ENCODE measurements at regions not wholly inside any gene's neighbourhood (a gene's known extent, or its start where the extent isn't known, plus 50 kb on each side); places are given as distances from the start of the nearest gene placed in this dataset.

GRCh38 chr2:144211065-144211464, 308.9 kb downstream of the ZEB2 start:
- no peak overlapping the region for H3K4me3 ChIP-seq (ENCODE audit: low read length)
- no peak for DNase-seq (ENCODE audit: low read depth)
- no peak for TF ChIP-seq CTCF (IDR thresholded peaks at IDR 0.05; ENCODE audit: insufficient read depth, low read depth, low read length, missing control alignments)

GRCh38 chr2:144210076-144210475, 309.8 kb downstream of the ZEB2 start:
- no peak overlapping the region for H3K4me3 ChIP-seq (ENCODE audit: low read length)
- TF ChIP-seq CTCF (IDR thresholded peaks at IDR 0.05; ENCODE audit: insufficient read depth, low read depth, low read length, missing control alignments): no peak
- DNase-seq (ENCODE audit: low read depth): no peak

DNA sequence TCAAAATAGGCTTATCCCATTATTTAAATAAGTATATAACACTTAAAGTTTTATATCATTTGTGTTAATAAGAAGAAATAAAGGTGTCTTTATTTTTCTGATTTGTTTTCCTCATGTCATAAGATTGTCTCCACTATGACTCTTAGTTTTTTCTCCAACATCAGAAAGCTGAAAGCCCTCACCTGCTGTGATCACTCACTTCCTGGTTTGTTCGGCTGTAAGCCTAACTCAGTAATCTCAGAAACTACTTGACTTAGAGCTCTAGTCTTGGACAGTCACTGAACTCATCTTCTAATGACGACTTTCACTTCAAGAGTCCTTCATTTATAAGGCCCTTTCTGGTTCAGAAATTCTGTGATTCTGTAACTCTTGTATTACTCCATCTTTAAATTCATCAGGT, 311.0 kb downstream of the ZEB2 start:
- H3K4me3 ChIP-seq (ENCODE audit: low read length): no peak overlapping the region
- TF ChIP-seq CTCF (IDR thresholded peaks at IDR 0.05; ENCODE audit: insufficient read depth, low read depth, low read length, missing control alignments): no peak
- no peak for DNase-seq (ENCODE audit: low read depth)

GRCh38 chr2:144206019-144206418, 313.9 kb downstream of the ZEB2 start:
- no peak for DNase-seq (ENCODE audit: low read depth)
- TF ChIP-seq CTCF (IDR thresholded peaks at IDR 0.05; ENCODE audit: insufficient read depth, low read depth, low read length, missing control alignments): no peak
- H3K4me3 ChIP-seq (ENCODE audit: low read length): no peak overlapping the region

DNA sequence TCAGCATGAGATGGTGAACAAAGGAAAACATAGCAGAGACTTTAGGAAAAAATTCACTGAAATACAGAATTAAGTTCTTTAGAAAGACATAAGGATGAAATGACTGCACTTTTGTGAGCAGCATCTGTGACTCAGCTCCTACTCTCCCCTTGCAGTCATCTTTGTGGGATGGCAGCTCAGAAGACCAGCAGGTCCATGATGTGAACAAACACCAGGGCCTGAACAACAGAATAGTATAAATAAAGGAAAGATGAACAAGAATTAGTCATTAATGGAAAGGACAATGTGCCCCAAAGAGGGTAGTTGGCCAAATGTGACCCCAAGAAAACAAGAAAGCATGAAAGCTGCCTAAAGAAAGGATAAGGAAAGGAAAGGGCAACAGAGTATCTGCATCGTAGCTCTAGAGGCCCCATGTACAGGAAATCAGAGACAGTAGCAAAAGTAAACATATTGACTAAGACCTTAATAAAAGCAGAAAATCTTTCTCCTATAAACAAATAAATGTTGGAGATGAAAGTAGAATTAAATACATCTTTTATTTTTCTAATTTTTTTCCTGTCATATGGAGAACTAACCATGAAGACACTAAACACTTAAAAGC, 318.0 kb downstream of the ZEB2 start:
- DNase-seq (ENCODE audit: low read depth): peak; percentile 25
- no peak overlapping the region for H3K4me3 ChIP-seq (ENCODE audit: low read length)
- no peak for TF ChIP-seq CTCF (IDR thresholded peaks at IDR 0.05; ENCODE audit: insufficient read depth, low read depth, low read length, missing control alignments)

- H3K4me3 ChIP-seq (ENCODE audit: low read length): no peak overlapping the region
- peak; percentile 68 for DNase-seq (ENCODE audit: low read depth)
- no peak for TF ChIP-seq CTCF (IDR thresholded peaks at IDR 0.05; ENCODE audit: insufficient read depth, low read depth, low read length, missing control alignments)
Observed at GRCh38 chr2:144201126-144201525, 318.8 kb downstream of the ZEB2 start.

DNA sequence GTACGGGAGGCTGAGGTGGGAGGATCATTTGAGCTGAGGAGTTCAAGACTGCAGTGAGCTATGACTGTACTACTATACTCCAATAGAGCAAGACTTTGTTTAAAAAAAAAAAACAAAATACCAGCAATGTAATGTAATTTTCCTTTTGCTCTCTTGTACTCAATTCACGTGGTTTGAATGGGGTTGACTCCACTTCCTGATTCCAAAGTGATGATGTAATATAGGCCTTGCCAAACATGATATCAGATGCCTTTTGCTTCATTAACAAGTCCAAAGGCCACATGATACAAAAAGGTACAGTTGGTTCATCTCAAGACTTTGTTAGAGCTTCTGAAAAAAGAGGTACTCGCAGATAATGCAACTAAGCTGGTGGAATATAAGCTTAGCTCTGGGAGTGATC, 321.8 kb downstream of the ZEB2 start:
- peak; percentile 67 for DNase-seq (ENCODE audit: low read depth)
- no peak overlapping the region for H3K4me3 ChIP-seq (ENCODE audit: low read length)
- no peak for TF ChIP-seq CTCF (IDR thresholded peaks at IDR 0.05; ENCODE audit: insufficient read depth, low read depth, low read length, missing control alignments)

Data from epithelial cell of esophagus (primary cell).